HG03196 (cell line): ENCODE measurements at regions not wholly inside any gene's neighbourhood (a gene's known extent, or its start where the extent isn't known, plus 50 kb on each side); places are given as distances from the start of the nearest gene placed in this dataset.
A peak's percentile ranks its signal among the peaks of the same experiment; 100 is the strongest.

ENCODE experiments used
- ATAC-seq: cut with Tn5 transposase; IDR thresholded peaks from one replicate; pipeline ENCODE4 v1.9.1; 2021; ENCODE audit not compliant: unreplicated experiment

- no peak for ATAC-seq
Measured at GRCh38 chr1:184919892-184920291, 54.4 kb downstream of the NIBAN1 start.

GRCh38 chr1:184915463-184916090, 58.7 kb downstream of the NIBAN1 start:
- no peak for ATAC-seq

- ATAC-seq, result no peak
Measured at GRCh38 chr1:184914149-184914548, 60.2 kb downstream of the NIBAN1 start.

- no peak for ATAC-seq
Measured at GRCh38 chr1:184912392-184912791, 61.9 kb downstream of the NIBAN1 start.

- no peak for ATAC-seq
Measured at GRCh38 chr1:184911830-184912229, 62.5 kb downstream of the NIBAN1 start.

GRCh38 chr1:184911103-184911745, 63.1 kb downstream of the NIBAN1 start:
- ATAC-seq, result no peak

GRCh38 chr1:184910691-184911091, 63.6 kb downstream of the NIBAN1 start:
- no peak for ATAC-seq

- no peak for ATAC-seq
Measured at GRCh38 chr1:184910005-184910404, 64.3 kb downstream of the NIBAN1 start.

- no peak for ATAC-seq
Measured at GRCh38 chr1:184909019-184909418, 65.3 kb downstream of the NIBAN1 start.

- no peak for ATAC-seq
Measured at GRCh38 chr1:184908506-184908905, 65.8 kb downstream of the NIBAN1 start.

- ATAC-seq, result no peak
Measured at GRCh38 chr1:184907500-184907899, 66.8 kb downstream of the NIBAN1 start.

GRCh38 chr1:184906761-184907160, 67.5 kb downstream of the NIBAN1 start:
- no peak for ATAC-seq

GRCh38 chr1:184905601-184906322, 68.5 kb downstream of the NIBAN1 start:
- ATAC-seq, result no peak

GRCh38 chr1:184903111-184903692, 71.1 kb downstream of the NIBAN1 start:
- ATAC-seq, result no peak

- ATAC-seq, result no peak
Measured at GRCh38 chr1:184900507-184900906, 73.8 kb downstream of the NIBAN1 start.

- no peak for ATAC-seq
Measured at GRCh38 chr1:184896000-184896399, 78.3 kb downstream of the NIBAN1 start.

GRCh38 chr1:184895086-184895485, 79.2 kb downstream of the NIBAN1 start:
- ATAC-seq, result no peak

GRCh38 chr1:184893695-184894094, 80.6 kb downstream of the NIBAN1 start:
- no peak for ATAC-seq

- peak; percentile 79 for ATAC-seq
Measured at GRCh38 chr1:184892116-184892515, 82.2 kb downstream of the NIBAN1 start.

- no peak for ATAC-seq
Measured at GRCh38 chr1:184891440-184891839, 82.9 kb downstream of the NIBAN1 start.

GRCh38 chr1:184890539-184890973, 83.8 kb downstream of the NIBAN1 start:
- ATAC-seq, result no peak

GRCh38 chr1:184889902-184890301, 84.4 kb downstream of the NIBAN1 start:
- ATAC-seq, result no peak
